HG03066 (cell line): ENCODE measurements at regions not wholly inside any gene's neighbourhood (a gene's known extent, or its start where the extent isn't known, plus 50 kb on each side); places are given as distances from the start of the nearest gene placed in this dataset.

Experiments used
- ATAC-seq: cut with Tn5 transposase; IDR thresholded peaks from one replicate; pipeline ENCODE4 v1.9.1; 2021; ENCODE audit warnings: low read depth; ENCODE audit not compliant: unreplicated experiment

DNA sequence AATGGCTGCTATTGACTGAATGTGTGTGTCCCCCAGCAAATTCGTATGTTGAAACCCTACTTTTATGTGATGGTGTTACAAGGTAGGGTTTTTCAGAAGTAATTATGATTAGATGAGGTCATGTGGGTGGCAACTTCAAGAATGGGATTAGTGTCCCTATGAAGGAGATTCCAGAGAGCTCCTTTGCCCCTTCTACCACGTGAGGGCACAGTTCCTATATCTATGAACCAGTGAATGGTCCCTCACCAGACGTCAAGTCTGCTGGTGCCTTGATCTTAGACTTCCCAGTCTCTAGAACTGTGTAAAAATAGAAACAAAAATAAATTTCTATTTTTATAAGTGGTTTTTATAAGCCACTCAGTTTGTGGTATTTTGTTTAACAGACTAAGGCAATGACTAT is 1137.6 kb upstream of the IGFBP7 start:
- no peak for ATAC-seq

- ATAC-seq = no peak
Measured at GRCh38 chr4:58225460-58225859, 1115.3 kb upstream of the IGFBP7 start.

GRCh38 chr4:58219179-58219578 is 1109.0 kb upstream of the IGFBP7 start:
- no peak for ATAC-seq

- ATAC-seq = no peak
Measured at GRCh38 chr4:58216461-58216860, 1106.3 kb upstream of the IGFBP7 start.

- ATAC-seq = no peak
Measured at GRCh38 chr4:58214376-58214775, 1104.2 kb upstream of the IGFBP7 start.

- no peak for ATAC-seq
Measured at GRCh38 chr4:58209551-58209950, 1099.4 kb upstream of the IGFBP7 start.

- no peak for ATAC-seq
Measured at GRCh38 chr4:58209001-58209400, 1098.8 kb upstream of the IGFBP7 start.

GRCh38 chr4:58205446-58206235 is 1095.5 kb upstream of the IGFBP7 start:
- ATAC-seq = no peak

GRCh38 chr4:58192217-58192616 is 1082.0 kb upstream of the IGFBP7 start:
- no peak for ATAC-seq

- no peak for ATAC-seq
Measured at GRCh38 chr4:58191109-58191508, 1080.9 kb upstream of the IGFBP7 start.

- no peak for ATAC-seq
Measured at GRCh38 chr4:58188316-58188715, 1078.1 kb upstream of the IGFBP7 start.

- no peak for ATAC-seq
Measured at GRCh38 chr4:58175024-58175423, 1064.8 kb upstream of the IGFBP7 start.

GRCh38 chr4:58166490-58166889 is 1056.3 kb upstream of the IGFBP7 start:
- no peak for ATAC-seq

GRCh38 chr4:58163156-58163555 is 1053.0 kb upstream of the IGFBP7 start:
- no peak for ATAC-seq

DNA sequence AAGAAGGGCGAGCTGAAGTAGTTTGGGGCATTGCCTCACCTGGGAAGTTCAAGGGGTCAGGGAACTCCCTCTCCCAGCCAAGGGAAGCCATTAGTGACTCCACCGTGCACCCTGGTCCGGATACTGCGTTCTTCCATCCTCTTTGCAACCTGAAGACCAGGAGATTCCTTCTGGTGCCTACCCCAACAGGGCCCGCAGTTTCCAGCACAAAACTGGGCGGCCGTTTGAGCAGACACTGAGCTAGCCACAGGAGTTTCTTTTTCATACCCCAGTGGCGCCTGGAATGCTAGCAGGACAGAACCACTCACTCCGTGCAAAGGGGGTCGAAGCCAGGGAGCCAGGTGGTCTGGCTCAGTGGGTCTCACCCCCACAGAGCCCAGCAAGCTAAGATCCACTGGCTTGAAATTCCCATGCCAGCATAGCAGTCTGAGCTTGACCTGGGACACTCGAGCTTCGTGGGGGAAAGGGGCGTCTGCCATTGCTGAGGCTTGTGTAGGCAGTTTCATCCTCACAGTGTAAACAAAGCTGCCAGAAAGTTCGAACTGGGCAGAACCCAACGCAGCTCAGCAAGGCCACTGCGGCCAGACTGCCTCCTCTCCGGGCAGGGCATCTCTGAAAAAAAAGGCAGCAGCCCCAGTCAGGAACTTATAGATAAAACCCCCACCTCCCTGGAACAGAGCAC is 1039.4 kb upstream of the IGFBP7 start:
- no peak for ATAC-seq

- ATAC-seq = no peak
Measured at GRCh38 chr4:58144721-58145120, 1034.5 kb upstream of the IGFBP7 start.

- ATAC-seq = no peak
Measured at GRCh38 chr4:58138786-58139668, 1028.8 kb upstream of the IGFBP7 start.

GRCh38 chr4:58136604-58137003 is 1026.4 kb upstream of the IGFBP7 start:
- no peak for ATAC-seq

DNA sequence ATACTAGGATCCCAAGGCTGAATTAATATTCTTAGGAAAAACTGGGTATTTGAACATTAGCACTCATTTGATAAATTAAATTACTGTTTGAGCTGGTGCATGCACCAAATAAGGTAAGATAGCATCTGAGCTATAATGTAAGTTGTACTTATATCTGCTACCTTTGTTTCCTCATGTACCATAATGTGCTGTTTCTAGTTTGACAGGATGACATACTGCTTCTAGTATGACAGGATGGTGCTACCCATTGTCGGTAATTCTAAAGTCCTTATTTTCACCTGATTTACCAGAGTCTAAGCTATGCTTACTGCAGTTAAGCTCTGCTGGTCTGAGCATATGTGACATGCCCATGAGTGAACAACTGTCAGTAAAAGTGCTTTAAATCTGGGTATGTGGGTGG is 1017.5 kb upstream of the IGFBP7 start:
- no peak for ATAC-seq

GRCh38 chr4:58119298-58119697 is 1009.1 kb upstream of the IGFBP7 start:
- no peak for ATAC-seq

DNA sequence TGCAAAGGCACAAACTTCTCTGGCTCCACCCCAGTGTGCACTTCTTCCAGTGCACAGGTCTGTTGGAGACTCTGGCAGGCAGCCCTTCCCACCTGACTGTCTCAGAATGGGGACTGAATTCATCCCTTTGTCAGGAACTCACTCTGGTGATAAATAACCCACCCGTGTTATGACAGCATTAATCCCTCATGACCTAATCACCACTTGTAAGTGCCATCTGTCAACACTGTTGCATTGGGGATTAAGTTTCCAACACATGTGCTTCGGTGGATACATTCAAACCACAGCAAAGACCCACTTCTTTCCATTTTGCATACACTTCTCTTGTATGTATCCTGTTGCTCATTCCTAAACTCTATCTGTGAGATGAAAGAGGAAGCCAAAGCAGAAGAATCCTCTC is 1002.9 kb upstream of the IGFBP7 start:
- no peak for ATAC-seq
